DMS114 treated with DMSO at 0.1 percent for 48 hours (cell line): ENCODE measurements at regions not wholly inside any gene's neighbourhood (a gene's known extent, or its start where the extent isn't known, plus 50 kb on each side); places are given as distances from the start of the nearest gene placed in this dataset.
"Not testable (repeated sequence)": the region's sequence is repeated elsewhere in the genome, so short reads cannot be mapped to it uniquely, and the experiment has no call there.

Experiments used
- DNase-seq: peaks from one replicate; lab custom pipeline; 2025; ENCODE audit not compliant: unreplicated experiment; lab: John Stamatoyannopoulos, UW

- no peak for DNase-seq
These were observed 548.8 kb upstream of the ZNF804A start for GRCh38 chr2:184049566-184049965.

GRCh38 chr2:184053326-184053725, 545.0 kb upstream of the ZNF804A start:
- no peak for DNase-seq

GRCh38 chr2:184054419-184054818, 543.9 kb upstream of the ZNF804A start:
- not testable (repeated sequence) for DNase-seq

GRCh38 chr2:184057910-184058309, 540.4 kb upstream of the ZNF804A start:
- DNase-seq: no peak

- DNase-seq: not testable (repeated sequence)
These were observed 538.1 kb upstream of the ZNF804A start for GRCh38 chr2:184060268-184060667.

- DNase-seq: no peak
These were observed 530.8 kb upstream of the ZNF804A start for GRCh38 chr2:184067502-184067901.

- DNase-seq: no peak
These were observed 525.9 kb upstream of the ZNF804A start for GRCh38 chr2:184072470-184072869.

- DNase-seq: no peak
These were observed 519.8 kb upstream of the ZNF804A start for GRCh38 chr2:184078496-184078895.

- no peak for DNase-seq
These were observed 506.9 kb upstream of the ZNF804A start for GRCh38 chr2:184091456-184091855.

GRCh38 chr2:184113696-184114403, 484.5 kb upstream of the ZNF804A start:
- no peak for DNase-seq

GRCh38 chr2:184114439-184114838, 483.9 kb upstream of the ZNF804A start:
- no peak for DNase-seq

- DNase-seq: no peak
These were observed 478.1 kb upstream of the ZNF804A start for GRCh38 chr2:184119989-184120800.

GRCh38 chr2:184125867-184126266, 472.5 kb upstream of the ZNF804A start:
- no peak for DNase-seq

GRCh38 chr2:184129073-184129472, 469.3 kb upstream of the ZNF804A start:
- DNase-seq: no peak

GRCh38 chr2:184137955-184138354, 460.4 kb upstream of the ZNF804A start:
- no peak for DNase-seq

- DNase-seq: no peak
These were observed 456.5 kb upstream of the ZNF804A start for GRCh38 chr2:184141866-184142265.

GRCh38 chr2:184154438-184154837, 443.9 kb upstream of the ZNF804A start:
- no peak for DNase-seq

GRCh38 chr2:184155791-184156190, 442.5 kb upstream of the ZNF804A start:
- DNase-seq: no peak

- DNase-seq: no peak
These were observed 441.2 kb upstream of the ZNF804A start for GRCh38 chr2:184157141-184157540.

GRCh38 chr2:184162426-184162825, 435.9 kb upstream of the ZNF804A start:
- DNase-seq: no peak

GRCh38 chr2:184168823-184169222, 429.5 kb upstream of the ZNF804A start:
- not testable (repeated sequence) for DNase-seq

- no peak for DNase-seq
These were observed 429.0 kb upstream of the ZNF804A start for GRCh38 chr2:184169366-184169765.
